Muscle layer of duodenum (tissue), 2 donors: ENCODE measurements at regions not wholly inside any gene's neighbourhood (a gene's known extent, or its start where the extent isn't known, plus 50 kb on each side); places are given as distances from the start of the nearest gene placed in this dataset.

Experiments
- H3K27ac ChIP-seq: one replicate; pipeline ENCODE4 v1.7.0; 2013; ENCODE audit warnings: mild to moderate bottlenecking, low read length
- H3K27me3 ChIP-seq: one replicate; pipeline ENCODE4 v1.7.0; 2013; ENCODE audit warnings: low read depth, mild to moderate bottlenecking, control low read depth, low read length
- H3K36me3 ChIP-seq, 2 donors: one replicate each; pipeline ENCODE4 v1.7.0; 2013; ENCODE audit warnings: low read length in 2 of 2, control low read depth in 1 of 2, mild to moderate bottlenecking in 1 of 2; ENCODE audit not compliant: insufficient read depth in 2 of 2, control insufficient read depth in 1 of 2
- H3K4me1 ChIP-seq, 2 donors: one replicate each; pipeline ENCODE4 v1.7.0; 2013; ENCODE audit warnings: low read length in 2 of 2, mild to moderate bottlenecking in 2 of 2, control low read depth in 1 of 2, moderate library complexity in 1 of 2; ENCODE audit not compliant: insufficient read depth in 2 of 2, control insufficient read depth in 1 of 2
- H3K4me3 ChIP-seq, 2 donors: one replicate each; pipeline ENCODE4 v1.7.0; 2013; ENCODE audit warnings: low read length in 2 of 2, low read depth in 1 of 2, mild to moderate bottlenecking in 1 of 2
- H3K9me3 ChIP-seq, 2 donors: one replicate each; pipeline ENCODE4 v1.7.0; 2013; ENCODE audit warnings: low read length in 2 of 2, control low read depth in 1 of 2, mild to moderate bottlenecking in 1 of 2; ENCODE audit not compliant: control insufficient read depth in 1 of 2
- donor health status: healthy.

DNA sequence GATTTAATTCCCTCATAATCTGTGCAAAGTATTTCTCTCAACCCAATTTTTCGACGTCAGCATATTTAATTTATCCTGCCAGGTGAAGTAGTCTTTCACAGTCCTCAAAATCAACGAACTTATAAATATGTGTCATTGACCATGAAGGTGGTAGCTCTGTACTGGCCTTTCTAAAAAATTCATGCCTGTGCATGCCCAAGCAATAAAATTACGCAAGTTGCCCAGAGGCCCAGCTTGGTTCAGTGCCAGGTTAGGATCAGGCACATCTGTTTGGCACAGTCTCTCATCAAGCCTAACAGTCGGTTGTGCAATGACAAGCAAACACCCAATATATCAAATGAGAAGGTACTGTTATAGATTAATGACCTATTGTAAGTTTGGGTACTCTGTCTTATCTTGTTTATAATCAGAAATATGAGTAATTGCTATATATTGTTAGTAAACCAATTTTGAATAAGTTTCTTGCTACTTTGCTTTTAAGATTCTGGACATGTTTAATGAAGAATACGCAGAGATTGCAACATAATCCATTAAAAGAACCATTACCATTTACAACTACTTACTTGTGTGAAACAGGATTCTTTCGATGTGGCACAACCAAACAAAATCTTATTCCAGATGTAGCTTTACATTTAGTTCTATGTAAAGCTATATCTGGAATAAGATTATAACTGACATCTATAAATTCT is 159.0 kb upstream of the IL12A start:
- no peaks in the 10 kb centered on the region for H3K27me3 ChIP-seq
- no peak overlapping the region for H3K4me3 ChIP-seq
- peak overlapping the region; percentile 26 for H3K27ac ChIP-seq
- no peaks in the 10 kb centered on the region for H3K9me3 ChIP-seq
- no peaks in the 10 kb centered on the region for H3K36me3 ChIP-seq
- H3K4me1 ChIP-seq: peaks cover 9 to 28% of the 10 kb centered on the region in 2 donors

DNA sequence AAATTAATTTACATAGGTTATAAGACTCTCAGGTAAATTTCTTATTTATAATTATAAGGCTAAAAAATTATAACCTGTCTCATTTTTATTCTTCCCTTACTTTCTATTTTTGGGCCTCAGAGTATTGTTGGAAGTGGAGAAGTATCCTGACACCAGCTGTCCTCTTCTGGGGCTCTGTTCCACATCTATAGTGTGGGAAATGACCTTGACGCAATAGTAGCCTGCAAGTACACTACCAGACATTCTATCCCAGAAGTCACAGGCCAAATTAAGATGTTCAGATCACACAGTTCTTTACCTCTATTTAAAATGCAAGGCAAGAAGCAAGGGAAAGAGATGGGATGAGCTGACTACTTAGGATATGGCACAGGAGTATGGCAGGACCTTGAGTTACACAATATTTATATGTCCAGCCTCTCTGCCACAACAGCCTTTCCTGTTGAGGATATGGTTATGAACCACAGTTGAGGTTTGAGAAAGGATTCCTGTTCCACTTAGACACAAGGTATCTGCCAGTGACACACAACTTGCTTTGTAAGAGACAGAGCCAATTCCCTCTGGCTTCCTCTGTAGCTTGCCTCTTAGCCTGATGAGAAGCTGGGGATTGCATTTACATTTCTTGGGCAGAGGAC is 158.0 kb upstream of the IL12A start:
- no peaks in the 10 kb centered on the region for H3K36me3 ChIP-seq
- H3K27me3 ChIP-seq: no peaks in the 10 kb centered on the region
- H3K9me3 ChIP-seq: no peaks in the 10 kb centered on the region
- H3K4me1 ChIP-seq: peaks cover 9 to 22% of the 10 kb centered on the region in 2 donors
- peak overlapping the region; percentile 30 for H3K27ac ChIP-seq
- H3K4me3 ChIP-seq: no peak overlapping the region

DNA sequence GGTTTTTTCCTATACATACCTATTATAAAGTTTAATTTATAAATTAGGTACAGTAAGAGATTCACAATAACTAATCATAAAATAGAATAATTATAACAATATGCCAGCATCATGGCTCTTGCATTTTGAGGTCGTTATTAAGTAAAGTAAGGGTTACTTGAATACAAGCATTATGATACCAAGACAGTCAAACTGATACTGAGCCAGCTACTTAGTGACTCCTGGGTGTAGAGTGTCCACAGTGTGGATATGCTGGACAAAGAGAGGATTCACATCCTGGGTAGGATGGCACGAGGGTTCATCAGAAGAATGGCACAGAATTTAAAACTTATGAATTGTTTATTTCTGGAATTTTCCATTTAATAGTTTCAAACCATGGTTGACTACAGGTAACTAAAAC is 157.2 kb upstream of the IL12A start:
- H3K27ac ChIP-seq: no peak overlapping the region
- no peaks in the 10 kb centered on the region for H3K9me3 ChIP-seq
- no peak overlapping the region for H3K4me3 ChIP-seq
- peaks cover 9 to 26% of the 10 kb centered on the region in 2 donors for H3K4me1 ChIP-seq
- no peaks in the 10 kb centered on the region for H3K36me3 ChIP-seq
- H3K27me3 ChIP-seq: no peaks in the 10 kb centered on the region

DNA sequence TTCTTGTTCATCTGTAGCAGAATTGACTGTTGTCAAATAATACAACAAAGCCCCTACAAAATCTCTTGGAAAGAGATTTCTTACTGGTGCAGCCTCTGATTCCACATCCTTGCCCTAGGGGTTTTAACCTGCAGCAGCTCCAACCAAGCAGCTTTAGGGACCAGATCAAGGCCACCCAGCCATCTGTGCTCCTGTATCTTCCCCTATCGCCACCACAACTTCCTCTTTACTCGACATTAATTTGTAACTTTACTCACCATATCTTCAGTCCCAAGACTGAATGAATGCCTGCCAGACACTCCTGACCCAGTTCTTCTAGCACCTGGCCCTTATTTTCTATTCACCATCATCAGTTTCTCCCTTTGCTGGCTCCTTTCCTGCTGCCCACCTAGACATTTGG is 156.6 kb upstream of the IL12A start:
- H3K4me3 ChIP-seq: no peak overlapping the region
- H3K9me3 ChIP-seq: no peaks in the 10 kb centered on the region
- H3K27me3 ChIP-seq: no peaks in the 10 kb centered on the region
- H3K36me3 ChIP-seq: no peaks in the 10 kb centered on the region
- peaks cover 9 to 29% of the 10 kb centered on the region in 2 donors for H3K4me1 ChIP-seq
- H3K27ac ChIP-seq: no peak overlapping the region

DNA sequence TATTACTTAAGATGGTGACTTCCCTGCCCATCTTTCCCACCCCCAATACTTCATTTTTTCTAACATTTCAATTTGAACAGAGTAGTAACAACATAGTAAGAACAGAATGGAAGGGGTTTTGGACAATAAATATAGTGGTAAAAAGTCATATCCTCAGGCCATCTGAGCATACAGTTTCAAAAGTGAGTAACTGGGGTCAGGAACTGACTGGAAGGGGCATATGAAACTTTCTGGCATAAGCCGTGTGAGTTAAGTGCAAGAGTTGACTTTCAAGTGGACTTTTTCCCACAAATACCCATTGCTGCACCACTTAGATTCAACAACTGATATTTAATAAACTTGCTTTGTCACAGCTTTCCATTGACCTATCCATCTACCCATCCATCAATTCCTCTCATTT is 153.5 kb upstream of the IL12A start:
- Histone ChIP-seq H3K4me1 (peaks cover 0 to 40% of the 10 kb centered on the region in 2 donors), H3K36me3 (no peaks in the 10 kb centered on the region), H3K9me3 (no peaks in the 10 kb centered on the region), H3K27me3 (no peaks in the 10 kb centered on the region), H3K27ac (no peak overlapping the region), H3K4me3 (no peak overlapping the region)

DNA sequence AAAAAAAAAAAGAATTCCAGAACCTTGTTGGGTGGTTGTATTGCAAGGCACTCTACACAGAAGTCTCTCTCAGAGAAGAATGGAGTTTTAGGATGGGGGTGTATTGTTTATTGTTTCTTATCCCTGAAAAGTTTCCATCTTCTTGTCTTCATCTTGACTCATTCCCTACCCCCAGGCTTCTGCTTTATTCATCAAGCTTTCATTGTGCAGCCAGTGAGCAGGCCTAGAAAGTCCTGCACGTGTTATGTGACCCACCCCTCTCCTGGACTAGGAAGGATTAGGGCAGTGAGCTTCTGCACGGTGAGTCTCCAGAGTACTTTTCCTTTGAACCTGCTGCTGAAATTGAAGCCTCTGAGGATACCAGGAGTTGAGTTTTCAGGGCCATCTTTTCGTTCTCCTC is 150.9 kb upstream of the IL12A start:
- Histone ChIP-seq H3K4me1 (peaks cover 0 to 43% of the 10 kb centered on the region in 2 donors), H3K9me3 (no peaks in the 10 kb centered on the region), H3K27me3 (no peaks in the 10 kb centered on the region), H3K27ac (no peak overlapping the region), H3K36me3 (no peaks in the 10 kb centered on the region), H3K4me3 (no peak overlapping the region)

DNA sequence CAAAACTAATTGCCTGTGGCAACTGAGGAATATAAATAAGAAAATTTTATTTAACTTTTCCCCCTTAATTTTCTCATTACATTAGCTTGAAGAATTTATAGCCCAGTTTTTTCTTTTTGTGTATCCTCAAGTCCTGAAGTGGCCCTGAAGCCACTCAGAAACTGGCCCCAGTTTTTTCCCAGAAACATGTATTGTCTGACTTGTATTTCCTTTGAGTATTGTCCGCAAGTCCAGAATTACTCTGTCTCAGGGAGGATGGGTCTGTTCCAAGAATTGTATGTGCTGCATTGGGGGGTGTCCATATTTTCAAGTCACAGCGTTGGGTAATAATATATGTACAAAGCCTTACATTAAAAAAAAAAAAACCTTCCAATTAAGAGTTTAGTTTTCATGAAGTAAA is 149.7 kb upstream of the IL12A start:
- Histone ChIP-seq H3K4me3 (no peak overlapping the region), H3K27ac (peak overlapping the region; percentile 34), H3K27me3 (no peaks in the 10 kb centered on the region), H3K36me3 (no peaks in the 10 kb centered on the region), H3K9me3 (no peaks in the 10 kb centered on the region), H3K4me1 (peaks cover 0 to 46% of the 10 kb centered on the region in 2 donors)

DNA sequence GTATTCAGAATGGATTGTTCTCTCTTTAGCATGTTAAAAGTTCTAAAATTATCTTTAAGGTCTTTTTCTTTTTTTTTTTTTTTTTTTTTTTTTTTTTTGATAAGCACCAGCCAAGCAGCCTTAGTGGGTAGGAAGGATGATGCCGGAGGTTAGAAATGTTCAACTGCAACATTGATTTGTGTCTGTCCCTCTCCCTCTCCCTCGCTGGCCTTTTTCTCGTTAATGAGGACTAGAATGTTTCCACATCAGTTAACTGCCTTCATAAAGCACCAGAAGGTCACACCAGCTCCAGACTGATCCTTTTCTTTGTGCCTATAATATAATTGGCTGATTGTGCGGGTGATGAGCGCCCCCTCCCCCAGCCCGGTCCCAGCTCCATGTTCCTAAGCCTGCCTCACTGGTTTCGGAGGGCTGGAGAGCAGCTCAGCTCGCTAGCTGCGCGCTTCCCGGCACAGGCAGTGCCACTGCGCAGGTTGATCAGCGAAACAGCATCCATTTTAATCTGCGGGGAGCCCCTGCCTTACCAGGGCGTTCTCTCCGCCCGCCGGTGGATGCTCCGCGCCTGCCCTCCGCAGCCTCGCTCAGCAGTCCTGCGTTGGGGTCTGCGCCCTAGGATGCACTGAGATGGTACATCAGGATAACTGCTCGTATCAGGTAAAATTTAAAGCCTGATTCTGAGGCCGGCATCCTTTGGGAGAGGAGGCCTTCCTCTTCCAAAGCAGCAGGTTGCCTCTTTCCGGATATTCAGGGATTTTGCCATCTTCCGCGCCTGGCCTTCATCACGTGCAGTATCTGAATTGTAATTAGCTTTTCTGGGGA is 148.9 kb upstream of the IL12A start, which contains the start of gene SCHIP1:
Gene SCHIP1, plus strand, starts transcription at position 301 of the 819 bp plus-strand sequence.
- Histone ChIP-seq H3K27ac (peak within 1 kb of the TSS; percentile 34), H3K9me3 (no peaks in the 10 kb centered on the region), H3K27me3 (no peaks in the 10 kb centered on the region), H3K4me3 (peak within 1 kb of the TSS; percentile 49 to 70), H3K36me3 (no peaks in the 10 kb centered on the region), H3K4me1 (peaks cover 0 to 55% of the 10 kb centered on the region in 2 donors)

DNA sequence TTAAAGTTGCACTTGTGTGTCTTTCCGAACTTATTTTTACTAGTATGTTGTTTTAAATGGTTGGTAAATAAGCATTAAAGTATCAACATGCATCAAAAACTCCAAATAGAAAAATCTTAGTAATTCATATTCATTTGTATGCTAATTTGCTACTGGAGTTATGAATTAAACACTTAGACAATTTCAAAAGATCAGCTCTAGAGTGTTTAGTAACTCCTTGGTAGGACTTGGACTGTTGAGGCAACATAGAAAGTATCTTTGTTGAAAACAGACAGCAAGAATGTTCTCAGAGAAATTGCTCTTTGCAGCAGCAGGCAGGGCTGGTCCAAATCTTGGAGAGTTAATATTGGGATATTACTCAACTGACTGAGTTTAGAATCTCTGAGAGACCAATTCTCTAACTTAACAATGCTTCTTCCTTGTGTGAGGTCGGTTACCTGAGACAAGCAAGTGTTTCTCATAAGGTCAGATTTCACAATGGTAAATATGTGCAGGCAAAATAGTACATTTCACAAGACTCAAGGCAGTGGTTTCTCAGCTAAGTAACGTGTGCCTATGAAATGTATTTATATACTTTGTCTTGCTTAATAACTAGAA is 147.8 kb upstream of the IL12A start:
- Histone ChIP-seq H3K27ac (peak overlapping the region; percentile 40), H3K4me1 (peaks cover 0 to 65% of the 10 kb centered on the region in 2 donors)

DNA sequence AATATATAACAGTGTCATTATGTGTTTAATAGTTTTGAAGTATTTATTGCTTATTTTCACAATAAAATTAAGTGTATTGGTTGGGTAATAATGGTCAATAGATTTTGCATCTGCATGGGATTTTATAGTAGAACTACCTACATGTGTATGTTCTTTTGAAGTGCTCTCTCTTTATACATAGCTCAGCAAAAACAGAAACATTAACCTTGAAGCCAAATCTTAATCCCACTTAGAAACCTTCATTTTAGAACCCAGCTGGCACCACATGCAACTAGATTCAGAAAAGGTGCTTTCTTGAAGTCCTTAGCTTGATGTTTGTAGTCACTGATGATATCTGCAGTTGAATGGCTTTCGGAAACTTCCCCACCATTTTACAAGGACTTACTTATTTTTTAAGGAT is 146.9 kb upstream of the IL12A start:
- H3K27ac ChIP-seq: peak overlapping the region; percentile 40
- H3K4me3 ChIP-seq: peak overlapping the region; percentile 8 to 70
- H3K36me3 ChIP-seq: no peaks in the 10 kb centered on the region
- H3K27me3 ChIP-seq: no peaks in the 10 kb centered on the region
- H3K4me1 ChIP-seq: peaks cover 0 to 68% of the 10 kb centered on the region in 2 donors
- H3K9me3 ChIP-seq: no peaks in the 10 kb centered on the region

More for the DNA sequence above, 147.8 kb upstream of the IL12A start:
- Histone ChIP-seq H3K27me3 (no peaks in the 10 kb centered on the region), H3K4me3 (peak overlapping the region; percentile 49 to 70), H3K36me3 (no peaks in the 10 kb centered on the region), H3K9me3 (no peaks in the 10 kb centered on the region)
